ENCODE measurements at regions not wholly inside any gene's neighbourhood (a gene's known extent, or its start where the extent isn't known, plus 50 kb on each side); places are given as distances from the start of the nearest gene placed in this dataset.
"Not testable (repeated sequence)": the region's sequence is repeated elsewhere in the genome, so short reads cannot be mapped to it uniquely, and the experiment has no call there.

DNA sequence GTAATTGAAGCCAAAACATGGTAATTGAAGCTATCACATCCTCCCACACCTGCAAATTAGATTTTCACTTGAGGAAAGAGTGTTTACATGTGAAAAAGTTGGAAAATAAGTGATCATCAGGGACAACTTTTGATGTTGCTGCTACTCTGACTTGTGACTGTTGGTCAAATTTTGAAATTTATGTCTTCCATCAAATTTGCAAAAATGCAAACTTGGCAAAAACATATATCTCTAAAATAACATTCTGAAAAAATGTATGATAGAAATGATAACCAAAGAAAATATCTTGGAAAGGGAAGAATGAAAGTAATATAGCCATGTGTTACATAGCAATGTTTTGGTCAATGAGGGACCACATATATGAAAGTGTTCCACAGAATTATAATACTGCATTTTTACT lies 703.9 kb upstream of the SEMA6D start:
- DNase-seq = no peak

DNA sequence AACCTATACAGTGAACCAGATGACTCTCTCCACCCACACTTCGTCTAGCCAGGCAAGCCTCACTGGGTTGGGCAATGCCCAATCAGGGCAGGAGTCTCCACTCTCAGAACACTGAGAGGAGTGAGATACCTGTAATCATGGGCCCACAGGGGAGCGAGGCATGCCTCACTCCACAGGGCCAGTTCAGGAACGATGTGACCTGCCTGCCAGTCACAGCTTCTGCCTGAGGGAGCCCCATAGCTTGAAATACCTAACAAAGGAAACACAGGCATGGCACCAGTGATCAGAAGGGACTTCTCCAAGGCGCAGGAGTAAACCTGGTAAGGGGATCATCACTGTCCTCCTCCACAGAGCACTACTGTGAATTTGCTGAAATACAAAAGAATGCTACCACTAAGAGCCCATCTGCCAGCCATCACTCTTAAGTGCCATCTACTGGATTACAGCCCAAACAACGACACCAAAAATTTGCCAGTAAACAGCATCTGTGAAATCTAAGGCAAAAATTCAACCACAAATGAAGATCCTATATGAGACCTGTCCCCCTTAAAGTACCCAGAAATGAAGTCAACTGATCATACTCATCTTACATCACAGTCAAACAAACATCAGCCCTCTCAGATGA lies 689.9 kb upstream of the SEMA6D start:
- DNase-seq = peak in 1 of 2 experiments; percentile 39

DNA sequence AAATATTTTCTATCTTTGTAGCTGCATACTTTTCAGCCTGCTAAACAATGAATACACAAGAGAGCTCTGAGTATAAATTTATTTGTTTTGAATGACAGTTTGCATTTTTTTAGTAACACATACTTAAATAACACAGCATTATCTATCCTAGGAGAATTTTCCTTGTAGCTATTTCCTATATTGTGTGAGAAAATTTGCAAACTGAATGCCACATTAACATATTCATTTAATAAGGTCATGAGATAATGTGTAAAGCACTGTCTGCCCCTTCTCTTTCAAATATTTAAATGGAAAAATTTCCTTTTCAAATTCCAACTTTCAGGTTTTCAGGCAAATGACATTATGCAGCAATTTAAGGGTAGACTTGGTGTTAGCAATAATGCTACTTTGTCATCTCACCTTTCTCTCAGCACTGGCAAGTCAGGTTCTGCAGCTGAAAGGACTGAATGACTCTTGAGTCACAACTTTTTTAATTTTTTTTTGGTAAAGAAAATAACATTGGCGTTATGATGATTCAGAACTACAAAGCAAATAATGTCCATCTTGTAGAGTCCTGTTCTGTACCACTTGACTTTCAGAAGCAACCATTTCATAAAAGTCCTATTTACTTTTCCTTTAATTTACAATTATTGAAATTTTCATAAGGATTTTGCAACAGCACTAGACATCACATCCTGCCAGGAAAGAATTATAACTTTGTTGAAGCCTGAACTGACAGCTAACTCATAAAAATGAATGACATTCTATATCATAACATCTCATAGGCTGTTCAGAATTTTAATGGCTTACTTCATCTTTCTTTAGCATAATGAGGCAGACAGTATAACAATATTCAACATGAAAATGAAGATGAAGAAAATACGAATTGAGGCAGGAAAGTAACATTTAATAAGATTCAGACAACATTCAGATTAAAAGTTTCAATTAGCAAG lies 681.6 kb upstream of the SEMA6D start:
- no peak for DNase-seq

DNA sequence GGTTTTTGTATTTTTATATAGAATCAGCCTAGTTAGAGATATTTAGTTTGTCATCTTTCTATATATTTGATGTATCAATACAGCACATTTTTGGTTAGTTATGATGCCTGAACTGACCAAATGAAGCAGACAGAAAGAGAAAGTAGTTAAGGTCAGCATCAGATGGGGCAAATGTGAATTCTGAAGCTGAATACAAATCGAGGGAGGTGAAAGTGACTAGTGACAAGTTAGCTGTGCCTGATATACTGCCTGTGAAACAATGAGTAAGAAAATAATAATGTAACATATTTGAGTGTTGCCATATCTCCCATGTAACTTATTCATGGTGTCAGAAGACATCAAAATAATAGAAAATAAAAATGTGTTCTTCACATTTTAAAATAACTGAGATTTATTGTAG lies 680.3 kb upstream of the SEMA6D start:
- no peak for DNase-seq

DNA sequence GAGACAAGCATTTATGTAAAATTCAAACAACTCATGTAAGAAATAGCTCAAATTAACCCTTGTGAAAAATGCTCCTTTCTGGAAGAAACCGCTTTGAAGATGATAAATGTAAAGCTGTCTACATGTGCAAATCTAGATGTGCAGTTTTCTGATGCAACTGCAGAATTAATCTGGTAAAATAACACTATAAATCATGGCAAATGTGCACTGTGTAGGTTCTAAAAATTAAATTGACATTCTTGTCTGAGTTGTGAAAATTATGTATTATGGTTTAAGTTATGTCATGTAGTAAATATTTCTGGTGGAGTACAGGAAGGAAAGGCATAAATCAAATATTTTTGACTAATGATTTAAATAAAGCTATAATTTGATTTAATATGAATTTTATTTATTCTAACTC lies 678.1 kb upstream of the SEMA6D start:
- no peak for DNase-seq

DNA sequence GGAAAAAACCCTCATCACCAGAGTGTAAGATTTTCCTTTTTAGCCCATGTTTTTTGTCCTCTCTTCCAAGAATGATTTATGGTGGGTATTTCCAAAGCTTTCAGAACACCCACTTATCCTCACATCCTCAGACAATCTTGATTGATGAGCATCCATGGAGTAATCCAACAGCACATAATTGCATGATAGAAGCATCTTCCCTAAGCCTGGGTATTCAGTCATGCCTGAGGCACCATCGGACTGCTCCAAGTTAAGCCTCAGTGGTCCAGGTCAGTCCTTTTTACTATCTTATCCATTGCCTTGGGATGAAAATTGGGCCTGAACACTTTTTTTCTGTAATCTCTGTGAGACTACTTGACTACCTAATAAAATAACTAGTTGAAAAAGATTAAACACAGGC lies 676.0 kb upstream of the SEMA6D start:
- no peak for DNase-seq

DNA sequence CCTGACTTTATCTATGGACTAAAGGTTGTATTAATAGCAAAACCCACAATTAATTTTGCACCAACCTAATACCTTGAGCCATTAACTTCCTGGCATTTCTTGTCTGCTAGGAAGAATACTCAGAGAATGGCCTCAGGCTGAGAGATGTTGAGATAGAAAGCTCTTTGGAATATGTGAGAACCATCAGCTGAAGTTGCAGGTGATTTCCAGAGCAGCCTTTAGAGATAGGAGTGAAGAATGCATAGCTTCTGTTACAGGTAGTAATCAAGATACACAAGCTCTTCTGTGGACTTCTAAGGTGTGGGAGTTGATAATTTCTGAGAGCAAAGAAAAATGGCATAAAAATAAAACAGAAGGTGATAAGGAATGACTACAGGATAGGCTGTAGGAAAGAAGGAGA lies 669.3 kb upstream of the SEMA6D start:
- not testable (repeated sequence) for DNase-seq

DNA sequence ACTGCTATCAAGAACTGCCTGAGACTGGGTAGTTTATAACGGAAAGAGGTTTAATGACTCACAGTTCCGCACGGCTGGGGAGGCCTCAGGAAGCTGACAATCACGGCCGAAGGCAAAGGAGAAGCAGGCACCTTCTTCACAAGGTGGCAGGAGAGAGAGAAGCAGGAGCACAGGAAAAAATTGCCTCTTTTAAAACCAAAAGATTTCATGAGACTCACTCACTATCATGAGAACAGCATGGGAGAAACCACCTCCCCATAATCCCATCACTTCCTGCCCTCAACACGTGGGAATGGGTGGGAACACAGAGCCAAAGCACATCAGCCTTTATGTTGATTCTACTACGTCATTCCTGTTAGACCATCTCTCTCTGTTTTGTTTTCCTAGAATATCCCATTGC lies 650.9 kb upstream of the SEMA6D start:
- DNase-seq = no peak

DNA sequence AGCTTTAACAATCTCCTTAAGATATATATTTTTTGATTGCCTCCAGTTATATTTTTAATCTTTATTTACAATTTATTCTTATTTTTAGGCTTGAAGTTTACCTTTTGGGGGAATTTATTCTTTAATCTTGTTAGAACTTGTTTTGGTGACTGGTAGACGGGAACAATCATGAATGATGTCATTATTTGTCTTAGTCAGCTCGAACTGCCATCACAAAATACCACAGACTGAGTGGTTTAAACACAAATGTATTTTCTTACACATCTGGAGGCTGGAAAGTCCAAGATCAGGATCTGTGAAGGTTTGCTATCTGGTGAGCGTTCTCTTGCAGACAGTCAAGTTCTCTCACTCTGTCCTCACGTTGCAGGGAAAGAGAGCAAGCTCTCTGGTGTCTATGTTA lies 639.5 kb upstream of the SEMA6D start:
- not testable (repeated sequence) for DNase-seq

DNA sequence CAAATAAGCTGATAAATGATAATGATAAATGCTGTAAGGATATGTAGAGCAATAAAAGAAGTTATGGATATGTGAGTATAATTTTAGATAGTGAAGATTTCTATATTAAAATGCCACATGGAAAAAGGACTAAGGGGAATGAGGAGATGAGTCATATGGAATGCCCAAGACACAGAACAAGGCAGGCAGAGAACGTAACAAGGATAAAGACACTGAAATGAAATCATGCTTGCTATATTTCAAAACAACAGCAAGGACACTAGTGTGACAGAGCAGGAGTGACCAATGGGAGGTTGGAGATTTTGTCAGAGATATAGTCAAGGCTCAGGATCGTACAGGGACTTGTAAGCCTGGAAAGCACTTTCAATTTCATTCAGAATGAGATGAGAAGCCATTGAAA lies 621.5 kb upstream of the SEMA6D start:
- no peak for DNase-seq

DNA sequence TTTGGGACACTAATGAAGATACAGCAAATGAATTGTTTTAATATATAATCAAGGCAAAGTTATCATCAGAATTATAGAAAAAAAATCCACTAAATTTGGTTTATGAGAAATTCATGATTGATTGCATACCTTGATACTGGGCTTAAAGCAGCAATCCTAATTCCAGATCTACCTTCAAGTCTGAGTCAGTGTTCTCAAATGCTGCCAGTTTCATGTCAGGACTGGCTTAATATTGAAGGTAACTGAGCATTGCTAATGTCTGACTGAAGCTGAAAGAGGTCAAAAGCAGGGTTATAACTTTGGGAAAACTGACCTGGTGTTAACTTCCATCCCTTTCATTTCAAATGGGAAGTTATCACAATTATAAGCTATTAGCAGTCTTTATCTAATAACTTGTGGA lies 618.8 kb upstream of the SEMA6D start:
- not testable (repeated sequence) for DNase-seq

DNA sequence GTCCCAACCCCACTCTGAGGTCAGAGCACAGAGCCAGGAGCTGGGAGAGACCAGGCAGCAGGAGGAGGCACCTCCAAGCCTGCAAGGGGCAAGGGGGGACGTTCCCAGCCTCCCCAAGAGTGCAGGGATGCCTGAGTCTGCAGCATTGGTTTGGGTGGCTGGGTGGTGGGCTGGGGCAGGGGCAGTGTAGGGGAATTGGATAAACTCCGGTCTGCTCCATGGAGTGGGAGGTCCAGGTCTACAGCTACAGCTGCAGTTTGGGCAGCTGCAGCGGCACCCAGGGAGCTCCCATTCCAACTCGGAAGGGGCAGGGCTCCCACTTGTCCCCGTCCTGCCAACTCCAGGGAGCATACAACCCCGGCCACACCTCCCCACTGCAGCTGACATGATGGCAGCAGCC lies 617.5 kb upstream of the SEMA6D start:
- DNase-seq = not testable (repeated sequence)

DNA sequence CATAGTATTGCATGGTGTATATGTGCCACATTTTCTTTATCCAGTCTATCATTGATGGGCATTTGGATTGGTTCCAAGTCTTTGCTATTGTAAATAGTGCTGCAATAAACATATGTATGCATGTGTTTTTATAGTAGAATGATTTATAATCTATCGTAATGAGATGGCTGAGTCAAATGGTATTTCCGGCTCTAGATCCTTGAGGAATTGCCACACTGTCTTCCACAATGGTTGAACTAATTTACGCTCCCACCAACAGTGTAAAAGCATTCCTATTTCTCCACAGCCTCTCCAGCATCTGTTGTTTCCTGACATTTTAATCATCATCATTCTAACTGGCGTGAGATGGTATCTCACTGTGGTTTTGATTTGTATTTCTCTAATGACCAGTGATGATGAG lies 608.5 kb upstream of the SEMA6D start:
- not testable (repeated sequence) for DNase-seq

DNA sequence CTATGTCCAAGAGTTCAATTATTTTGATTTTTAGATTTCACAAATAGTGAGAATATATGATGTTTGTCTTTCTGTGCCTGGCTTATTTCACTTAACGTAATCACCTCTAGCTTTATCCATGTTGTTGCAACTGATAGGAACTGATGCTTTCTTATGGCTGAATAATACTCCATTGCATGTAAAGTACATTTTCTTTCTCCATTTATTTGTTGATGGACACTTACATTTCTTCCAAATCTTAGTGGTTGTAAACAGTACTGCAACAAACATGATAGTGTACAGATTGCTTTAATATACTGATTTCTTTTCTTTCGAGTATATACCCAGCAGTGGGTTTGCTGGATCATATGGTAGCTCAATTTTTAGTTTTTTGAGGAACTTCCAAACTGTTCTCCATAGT lies 600.6 kb upstream of the SEMA6D start:
- no peak for DNase-seq

DNA sequence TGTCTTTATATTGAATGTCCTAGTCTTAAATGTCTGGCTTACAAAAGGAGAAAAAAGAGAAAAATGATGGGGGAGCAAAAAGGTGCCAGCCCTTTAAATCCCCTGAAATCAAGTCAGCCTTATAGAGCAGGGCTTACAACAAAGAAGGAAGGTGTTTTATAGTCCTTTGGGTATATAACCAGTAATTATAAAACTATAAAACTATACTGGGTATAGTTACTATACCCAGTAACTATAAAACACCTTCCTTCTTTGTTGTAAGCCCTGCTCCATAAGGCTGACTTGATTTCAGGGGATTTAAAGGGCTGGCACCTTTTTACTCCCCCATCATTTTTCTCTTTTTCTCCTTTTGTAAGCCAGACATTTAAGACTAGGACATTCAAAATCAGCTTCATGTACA lies 598.0 kb upstream of the SEMA6D start:
- no peak for DNase-seq

DNA sequence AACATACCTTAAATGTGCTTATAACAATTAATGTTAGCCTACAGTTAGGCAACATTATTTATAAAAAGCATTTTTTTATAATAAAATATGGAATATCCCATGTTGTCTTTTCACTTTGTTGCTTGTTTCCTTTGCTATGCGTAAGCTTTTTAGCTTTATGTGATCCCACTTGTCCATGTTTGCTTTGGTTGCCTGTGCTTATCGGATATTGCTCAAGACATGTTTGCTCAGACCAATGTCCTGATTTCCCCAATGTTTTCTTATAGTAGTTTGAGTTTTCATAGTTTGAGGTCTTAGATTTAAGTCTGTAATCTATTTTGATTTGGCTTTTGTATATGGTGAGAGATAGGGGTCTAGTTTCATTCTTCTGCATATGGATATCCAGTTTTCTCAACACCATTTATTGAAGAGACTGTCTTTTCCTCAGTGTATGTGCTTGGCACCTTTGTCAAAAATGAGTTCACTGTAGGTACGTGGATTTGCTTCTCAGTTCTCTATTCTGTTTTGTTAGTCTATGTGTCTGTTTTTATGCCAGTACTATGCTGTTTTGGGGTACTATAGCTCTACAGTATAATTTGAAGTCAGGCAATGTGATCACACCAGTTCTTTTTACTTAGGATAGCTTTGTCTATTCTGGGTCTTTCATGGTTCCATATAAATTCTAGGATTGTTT lies 592.7 kb upstream of the SEMA6D start:
- DNase-seq = no peak

DNA sequence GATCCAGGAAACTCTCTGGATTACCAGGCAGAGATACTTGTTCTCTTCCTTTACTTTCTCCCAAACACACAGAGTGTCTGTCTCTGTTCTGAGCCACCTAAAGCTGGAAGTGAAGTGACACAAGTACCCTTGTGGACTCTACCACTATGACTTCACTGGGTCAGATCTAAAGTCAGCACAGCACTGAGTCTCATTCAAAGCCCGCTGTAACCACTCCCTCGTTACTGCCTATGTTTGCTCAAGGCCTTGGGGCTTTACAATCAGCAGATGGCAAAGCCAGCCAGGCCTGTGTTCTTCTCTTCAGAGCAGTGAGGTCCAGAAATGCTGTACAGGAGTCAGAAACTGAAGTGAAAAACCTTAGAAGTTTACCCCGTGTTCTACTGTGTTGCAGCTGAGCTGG lies 588.3 kb upstream of the SEMA6D start:
- DNase-seq = no peak

DNA sequence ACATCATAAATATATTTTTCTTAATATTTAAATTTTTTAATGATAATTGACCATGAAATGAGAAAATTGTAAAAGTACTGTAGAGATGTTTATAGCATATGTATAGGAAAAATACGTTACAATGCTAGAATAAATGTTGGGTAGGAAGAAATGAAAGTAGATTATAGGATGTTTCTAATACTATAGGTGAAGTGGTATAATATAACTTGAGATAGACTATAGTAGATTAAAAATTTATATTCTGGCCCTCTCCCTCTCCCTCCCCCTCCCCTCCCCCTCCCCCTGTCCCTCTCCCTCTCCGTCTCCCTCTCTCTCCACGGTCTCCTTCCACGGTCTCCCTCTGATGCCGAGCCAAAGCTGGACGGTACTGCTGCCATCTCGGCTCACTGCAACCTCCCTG lies 585.9 kb upstream of the SEMA6D start:
- DNase-seq = not testable (repeated sequence)

DNA sequence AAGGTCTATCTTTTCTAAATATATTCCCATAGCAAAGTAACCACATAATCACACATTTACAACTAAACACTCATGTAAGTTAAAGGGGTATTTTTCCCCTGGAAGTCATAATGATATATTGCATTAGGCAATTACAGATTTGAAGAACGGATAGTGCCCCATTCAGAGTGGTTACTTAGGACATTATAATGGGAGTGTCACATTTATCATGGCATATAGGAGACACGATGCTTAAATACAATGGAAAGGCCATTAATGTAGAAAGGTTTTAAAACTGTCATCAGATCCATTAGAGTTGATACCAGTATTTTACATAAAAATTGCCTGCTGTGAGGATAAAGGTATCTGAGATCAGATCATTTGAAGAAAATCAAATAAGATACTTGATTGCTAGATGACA lies 582.0 kb upstream of the SEMA6D start:
- no peak for DNase-seq

DNA sequence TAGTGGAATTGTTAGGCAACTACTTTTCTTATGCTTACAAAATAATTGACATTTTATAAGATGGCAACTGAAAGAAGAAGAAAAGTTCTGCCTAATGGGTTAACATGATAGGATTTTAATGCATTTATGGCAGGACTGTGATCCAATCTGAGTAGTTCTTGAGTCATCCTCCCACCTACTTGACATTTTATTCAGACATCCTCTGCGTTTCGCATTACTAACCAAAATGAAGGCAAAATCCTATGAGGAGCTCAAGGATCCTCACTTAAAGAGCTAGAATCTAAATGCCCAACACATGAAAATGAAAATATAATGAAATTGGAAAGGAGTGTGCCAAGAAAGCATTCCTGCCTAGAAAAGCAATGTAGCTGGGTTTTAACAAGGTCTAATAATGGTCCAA lies 581.1 kb upstream of the SEMA6D start:
- DNase-seq = no peak

DNA sequence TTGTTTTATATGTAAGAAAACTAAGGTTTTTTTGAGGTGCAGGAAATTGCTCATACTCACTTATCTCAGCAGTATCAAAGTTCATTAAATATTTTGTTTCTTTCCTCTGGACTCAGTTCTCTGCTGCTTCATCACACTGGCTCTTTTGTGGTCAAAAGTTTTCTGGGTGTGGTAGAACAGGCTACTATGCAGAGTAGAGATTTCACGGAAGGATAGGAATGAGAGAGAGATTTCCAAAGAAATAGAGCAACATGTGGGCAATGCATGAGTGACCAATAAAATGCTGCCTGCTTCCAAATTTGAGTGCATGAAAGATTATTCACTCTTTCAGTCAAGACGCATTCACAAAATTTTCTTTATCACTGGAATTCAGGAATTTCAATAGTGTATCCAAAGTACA lies 577.3 kb upstream of the SEMA6D start:
- no peak for DNase-seq

DNA sequence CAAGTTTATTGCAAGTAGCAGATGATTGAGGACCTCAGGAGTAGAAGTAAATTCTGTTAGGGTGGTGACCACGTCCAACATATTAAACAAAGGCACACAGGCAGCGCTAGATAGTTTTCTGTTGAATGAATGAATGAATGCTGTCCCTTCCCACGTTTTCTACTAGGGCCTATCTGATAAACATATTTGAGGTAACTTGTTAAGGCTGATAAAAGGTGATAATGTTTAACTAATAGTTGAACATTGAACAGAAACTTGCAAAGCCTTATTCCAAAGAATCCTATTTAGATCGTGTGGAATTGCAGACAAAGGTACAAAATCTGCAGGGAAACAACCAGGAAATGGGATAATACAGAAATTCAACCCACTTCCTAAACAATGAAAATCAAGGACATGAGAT lies 559.5 kb upstream of the SEMA6D start:
- no peak for DNase-seq

DNA sequence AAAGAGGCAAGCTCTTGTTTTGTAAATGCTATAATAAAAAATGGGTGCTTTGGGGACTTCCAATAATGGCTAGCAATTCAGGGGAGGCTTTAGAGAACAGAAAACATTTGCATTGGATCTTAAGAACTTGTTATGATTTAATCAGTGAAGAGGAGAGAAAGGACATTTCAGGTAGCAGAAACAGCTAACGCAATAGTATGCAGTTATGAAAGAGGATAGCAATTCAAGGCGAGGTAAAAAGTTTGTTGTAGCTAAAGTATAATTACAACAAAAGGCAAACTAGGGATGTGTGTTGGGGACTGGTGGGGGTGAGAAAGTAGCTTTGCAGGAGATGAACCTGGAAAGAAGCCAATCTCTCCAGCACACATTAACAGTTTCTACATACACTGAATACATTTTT lies 558.7 kb upstream of the SEMA6D start:
- no peak for DNase-seq

DNA sequence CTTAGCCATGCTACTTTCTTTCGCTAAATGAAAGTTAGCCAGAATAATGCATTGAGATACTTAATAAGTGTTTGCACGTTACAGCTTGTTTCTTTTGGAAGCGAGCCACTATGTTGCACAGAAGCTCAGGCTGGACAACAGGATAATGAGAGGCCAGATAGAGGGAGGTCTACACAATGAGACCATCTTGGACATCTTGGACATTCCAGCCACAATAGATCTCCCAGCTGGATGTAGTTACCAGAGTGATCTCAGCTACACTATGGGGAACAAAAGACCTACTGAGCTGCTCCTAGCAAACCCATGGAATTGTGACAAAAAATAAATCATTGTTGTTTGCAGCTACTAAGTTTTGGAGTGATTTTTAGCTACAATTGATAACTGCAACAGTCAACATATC lies 540.1 kb upstream of the SEMA6D start:
- no peak for DNase-seq
